HAP-1 (cell line): ENCODE measurements at regions not wholly inside any gene's neighbourhood (a gene's known extent, or its start where the extent isn't known, plus 50 kb on each side); places are given as distances from the start of the nearest gene placed in this dataset.

Experiments used
- DNase-seq, 2 experiments: peaks; one replicate each; pipeline ENCODE4 v3.0.0-alpha.2; 2016 to 2020; ENCODE audit warnings: low spot score in 2 of 2
- H3K27me3 ChIP-seq: fragments of 250-450 bp; sonication (Bioruptor Pico); 2 replicates; pipeline ENCODE4 v1.5.1; 2020; ENCODE audit warnings: low read depth, mild to moderate bottlenecking, moderate library complexity
- H3K36me3 ChIP-seq: fragments of 250-450 bp; sonication (Bioruptor Pico); replicated peaks from 2 replicates; pipeline ENCODE4 v1.5.1; 2020; ENCODE audit warnings: mild to moderate bottlenecking
- H3K4me1 ChIP-seq: fragments of 250-450 bp; sonication (Bioruptor Pico); 2 replicates; pipeline ENCODE4 v1.5.1; 2020; ENCODE audit warnings: mild to moderate bottlenecking
- H3K4me3 ChIP-seq: fragments of 250-450 bp; sonication (Bioruptor Pico); 2 replicates; pipeline ENCODE4 v1.5.1; 2020; ENCODE audit warnings: mild to moderate bottlenecking, moderate library complexity
- H3K9me3 ChIP-seq: fragments of 250-450 bp; sonication (Bioruptor Pico); 2 replicates; pipeline ENCODE4 v1.5.1; 2020; ENCODE audit warnings: mild to moderate bottlenecking, moderate library complexity
- in situ Hi-C: fragments of 300-500 bp; cut with MboI; formaldehyde crosslinking; loops from 3 replicates; pipeline ENCODE4 v1.14.3; 2020; ENCODE audit warnings: low sequenced_read_pairs, inconsistent platforms, mixed read lengths

GRCh38 chr4:38275331-38276100 is 315.3 kb downstream of the PTTG2 start:
- Histone ChIP-seq H3K27me3 (no peaks in the 10 kb centered on the region), H3K4me3 (no peak overlapping the region), H3K9me3 (no peaks in the 10 kb centered on the region), H3K36me3 (no peaks in the 10 kb centered on the region), H3K4me1 (no peaks in the 10 kb centered on the region)
- in situ Hi-C loops: no loop called here
- DNase-seq: no peak

- no peak overlapping the region for H3K4me3 ChIP-seq
- no peaks in the 10 kb centered on the region for H3K36me3 ChIP-seq
These were observed 318.1 kb downstream of the PTTG2 start for GRCh38 chr4:38278255-38278654.

GRCh38 chr4:38279077-38279476 is 318.9 kb downstream of the PTTG2 start:
- Histone ChIP-seq H3K4me1 (no peaks in the 10 kb centered on the region), H3K36me3 (no peaks in the 10 kb centered on the region), H3K27me3 (no peaks in the 10 kb centered on the region), H3K4me3 (no peak overlapping the region), H3K9me3 (no peaks in the 10 kb centered on the region)
- in situ Hi-C loops: no loop called here
- DNase-seq: no peak

More at GRCh38 chr4:38278255-38278654, 318.1 kb downstream of the PTTG2 start:
- Histone ChIP-seq H3K9me3 (no peaks in the 10 kb centered on the region), H3K4me1 (no peaks in the 10 kb centered on the region), H3K27me3 (no peaks in the 10 kb centered on the region)
- no peak for DNase-seq
- in situ Hi-C loops: no loop called here

- DNase-seq: no peak
These were observed 319.6 kb downstream of the PTTG2 start for GRCh38 chr4:38279650-38280322.

GRCh38 chr4:38280323-38280706 is 320.1 kb downstream of the PTTG2 start:
- H3K4me3 ChIP-seq: no peak overlapping the region
- in situ Hi-C loops: no loop called here
- H3K27me3 ChIP-seq: no peaks in the 10 kb centered on the region
- no peaks in the 10 kb centered on the region for H3K36me3 ChIP-seq
- no peaks in the 10 kb centered on the region for H3K4me1 ChIP-seq
- DNase-seq: no peak
- no peaks in the 10 kb centered on the region for H3K9me3 ChIP-seq

More at GRCh38 chr4:38279650-38280322, 319.6 kb downstream of the PTTG2 start:
- Histone ChIP-seq H3K36me3 (no peaks in the 10 kb centered on the region), H3K4me1 (no peaks in the 10 kb centered on the region), H3K9me3 (no peaks in the 10 kb centered on the region), H3K27me3 (no peaks in the 10 kb centered on the region), H3K4me3 (no peak overlapping the region)
- in situ Hi-C loops: no loop called here

- no peaks in the 10 kb centered on the region for H3K9me3 ChIP-seq
- H3K4me1 ChIP-seq: no peaks in the 10 kb centered on the region
- no peaks in the 10 kb centered on the region for H3K36me3 ChIP-seq
- H3K4me3 ChIP-seq: no peak overlapping the region
- DNase-seq: no peak
- in situ Hi-C loops: no loop called here
- H3K27me3 ChIP-seq: no peaks in the 10 kb centered on the region
These were observed 321.3 kb downstream of the PTTG2 start for GRCh38 chr4:38281371-38282071.

- Histone ChIP-seq H3K4me1 (no peaks in the 10 kb centered on the region), H3K9me3 (no peaks in the 10 kb centered on the region), H3K36me3 (no peaks in the 10 kb centered on the region), H3K4me3 (no peak overlapping the region), H3K27me3 (no peaks in the 10 kb centered on the region)
- no peak for DNase-seq
- in situ Hi-C loops: no loop called here
These were observed 323.5 kb downstream of the PTTG2 start for GRCh38 chr4:38283724-38284123.

GRCh38 chr4:38284294-38285030 is 324.3 kb downstream of the PTTG2 start:
- H3K9me3 ChIP-seq: no peaks in the 10 kb centered on the region
- H3K4me1 ChIP-seq: no peaks in the 10 kb centered on the region
- no peak overlapping the region for H3K4me3 ChIP-seq
- H3K27me3 ChIP-seq: no peaks in the 10 kb centered on the region
- no peak for DNase-seq
- H3K36me3 ChIP-seq: no peaks in the 10 kb centered on the region
- in situ Hi-C loops: no loop called here

- H3K9me3 ChIP-seq: no peaks in the 10 kb centered on the region
- no peaks in the 10 kb centered on the region for H3K4me1 ChIP-seq
- in situ Hi-C loops: no loop called here
- no peak overlapping the region for H3K4me3 ChIP-seq
- no peak for DNase-seq
- H3K27me3 ChIP-seq: no peaks in the 10 kb centered on the region
- no peaks in the 10 kb centered on the region for H3K36me3 ChIP-seq
These were observed 327.1 kb downstream of the PTTG2 start for GRCh38 chr4:38287101-38287851.

- Histone ChIP-seq H3K9me3 (no peaks in the 10 kb centered on the region), H3K27me3 (no peaks in the 10 kb centered on the region), H3K4me3 (no peak overlapping the region), H3K36me3 (no peaks in the 10 kb centered on the region), H3K4me1 (no peaks in the 10 kb centered on the region)
- no peak for DNase-seq
- in situ Hi-C loops: no loop called here
These were observed 329.4 kb downstream of the PTTG2 start for GRCh38 chr4:38289553-38289952.

- Histone ChIP-seq H3K9me3 (no peaks in the 10 kb centered on the region), H3K4me3 (no peak overlapping the region), H3K36me3 (no peaks in the 10 kb centered on the region), H3K4me1 (no peaks in the 10 kb centered on the region), H3K27me3 (no peaks in the 10 kb centered on the region)
- in situ Hi-C loops: no loop called here
- no peak for DNase-seq
These were observed 330.2 kb downstream of the PTTG2 start for GRCh38 chr4:38290366-38290765.

- in situ Hi-C loops: no loop called here
- no peaks in the 10 kb centered on the region for H3K4me1 ChIP-seq
- H3K36me3 ChIP-seq: no peaks in the 10 kb centered on the region
- H3K4me3 ChIP-seq: no peak overlapping the region
- H3K9me3 ChIP-seq: no peaks in the 10 kb centered on the region
- H3K27me3 ChIP-seq: no peaks in the 10 kb centered on the region
- no peak for DNase-seq
These were observed 330.7 kb downstream of the PTTG2 start for GRCh38 chr4:38290914-38291313.

- in situ Hi-C loops: no loop called here
- H3K9me3 ChIP-seq: no peaks in the 10 kb centered on the region
- H3K27me3 ChIP-seq: no peaks in the 10 kb centered on the region
- H3K4me1 ChIP-seq: no peaks in the 10 kb centered on the region
- no peaks in the 10 kb centered on the region for H3K36me3 ChIP-seq
- no peak overlapping the region for H3K4me3 ChIP-seq
- no peak for DNase-seq
These were observed 332.3 kb downstream of the PTTG2 start for GRCh38 chr4:38292529-38292928.
